Left ventricle myocardium inferior (tissue), 1 donor: ENCODE measurements at regions not wholly inside any gene's neighbourhood (a gene's known extent, or its start where the extent isn't known, plus 50 kb on each side); places are given as distances from the start of the nearest gene placed in this dataset.

Experiments
- DNase-seq: peaks from one replicate; pipeline ENCODE4 v3.0.0-alpha.2; 2020
- H3K27ac ChIP-seq: fragments of 200-600 bp; replicated peaks from 2 replicates; pipeline ENCODE4 v1.8.0; 2021
- H3K27me3 ChIP-seq: fragments of 200-600 bp; 2 replicates; pipeline ENCODE4 v1.8.0; 2021; ENCODE audit warnings: low read depth
- H3K36me3 ChIP-seq: fragments of 200-600 bp; 2 replicates; pipeline ENCODE4 v1.8.0; 2021
- H3K4me1 ChIP-seq: fragments of 200-600 bp; 2 replicates; pipeline ENCODE4 v1.8.0; 2021
- H3K4me3 ChIP-seq: fragments of 200-600 bp; 2 replicates; pipeline ENCODE4 v1.8.0; 2021; ENCODE audit warnings: mild to moderate bottlenecking, moderate library complexity
- H3K9me3 ChIP-seq: fragments of 200-600 bp; replicated peaks from 2 replicates; pipeline ENCODE4 v1.8.0; 2021
- intact Hi-C: fragments of 100-400 bp; cut with micrococcal nuclease; formaldehyde crosslinking; loops from one replicate; pipeline ENCODE4 v1.11.0; 2022
- TF ChIP-seq, protein P1 (sequence below): fragments of 200-600 bp; IDR thresholded peaks from 2 replicates; pipeline ENCODE4 v1.8.0; 2021; ENCODE audit warnings: antibody characterized with exemption, mild to moderate bottlenecking, borderline replicate concordance
- donor health status: DM: no; HTN: yes; CAD: no; lungs with severe emphysema.

GRCh38 chr20:52867305-52867704 lies 104.9 kb upstream of the TSHZ2 start:
- Histone ChIP-seq H3K4me1 (no peaks in the 10 kb centered on the region), H3K27ac (no peak overlapping the region), H3K9me3 (peaks cover 7% of the 10 kb centered on the region), H3K4me3 (no peak overlapping the region), H3K27me3 (no peaks in the 10 kb centered on the region), H3K36me3 (no peaks in the 10 kb centered on the region)
- no peak for DNase-seq
- TF ChIP-seq, protein P1, sequence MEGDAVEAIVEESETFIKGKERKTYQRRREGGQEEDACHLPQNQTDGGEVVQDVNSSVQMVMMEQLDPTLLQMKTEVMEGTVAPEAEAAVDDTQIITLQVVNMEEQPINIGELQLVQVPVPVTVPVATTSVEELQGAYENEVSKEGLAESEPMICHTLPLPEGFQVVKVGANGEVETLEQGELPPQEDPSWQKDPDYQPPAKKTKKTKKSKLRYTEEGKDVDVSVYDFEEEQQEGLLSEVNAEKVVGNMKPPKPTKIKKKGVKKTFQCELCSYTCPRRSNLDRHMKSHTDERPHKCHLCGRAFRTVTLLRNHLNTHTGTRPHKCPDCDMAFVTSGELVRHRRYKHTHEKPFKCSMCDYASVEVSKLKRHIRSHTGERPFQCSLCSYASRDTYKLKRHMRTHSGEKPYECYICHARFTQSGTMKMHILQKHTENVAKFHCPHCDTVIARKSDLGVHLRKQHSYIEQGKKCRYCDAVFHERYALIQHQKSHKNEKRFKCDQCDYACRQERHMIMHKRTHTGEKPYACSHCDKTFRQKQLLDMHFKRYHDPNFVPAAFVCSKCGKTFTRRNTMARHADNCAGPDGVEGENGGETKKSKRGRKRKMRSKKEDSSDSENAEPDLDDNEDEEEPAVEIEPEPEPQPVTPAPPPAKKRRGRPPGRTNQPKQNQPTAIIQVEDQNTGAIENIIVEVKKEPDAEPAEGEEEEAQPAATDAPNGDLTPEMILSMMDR, result no peak
- intact Hi-C loops, result no loop called here

GRCh38 chr20:52864916-52865605 lies 107.1 kb upstream of the TSHZ2 start:
- H3K9me3 ChIP-seq, result peaks cover 3% of the 10 kb centered on the region
- H3K27me3 ChIP-seq, result no peaks in the 10 kb centered on the region
- no peaks in the 10 kb centered on the region for H3K36me3 ChIP-seq
- no peaks in the 10 kb centered on the region for H3K4me1 ChIP-seq
- intact Hi-C loops, result no loop called here
- H3K4me3 ChIP-seq, result no peak overlapping the region
- no peak overlapping the region for H3K27ac ChIP-seq
- DNase-seq, result no peak
- TF ChIP-seq, protein P1, result no peak

DNA sequence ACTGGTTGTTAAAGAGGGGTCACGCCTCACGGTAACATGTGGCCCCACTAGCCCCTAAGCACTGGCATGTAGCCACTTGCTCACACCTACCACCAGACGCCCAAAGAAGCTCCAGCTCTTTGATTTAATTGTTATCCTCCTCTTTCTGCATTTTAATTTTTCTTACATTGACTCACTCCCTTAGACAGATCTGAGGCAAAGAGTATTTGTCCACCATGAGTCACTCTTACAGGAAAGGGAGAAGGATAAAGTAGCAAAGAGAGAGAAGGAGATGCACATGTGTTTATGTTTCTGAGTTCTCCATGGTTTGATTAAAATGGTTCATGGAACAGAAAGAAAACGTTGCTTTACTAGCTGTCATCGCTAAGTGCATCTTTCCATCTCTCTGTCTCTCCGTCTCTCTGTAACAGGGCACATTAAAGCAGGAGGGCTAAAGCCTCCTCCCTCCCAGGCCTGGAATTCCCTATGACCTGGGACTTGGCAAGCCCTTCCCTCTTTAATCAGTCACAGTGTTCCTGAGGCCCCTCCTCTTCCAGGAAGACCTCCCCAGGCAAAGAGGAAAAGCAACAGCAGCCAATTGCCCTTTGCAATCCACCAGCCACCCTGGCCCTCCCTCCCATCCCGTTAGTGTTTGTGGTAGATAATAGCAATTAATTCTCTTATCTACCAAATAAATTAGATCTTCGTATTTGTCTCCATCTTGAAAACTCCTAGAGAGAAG lies 112.8 kb upstream of the TSHZ2 start:
- H3K36me3 ChIP-seq, result no peaks in the 10 kb centered on the region
- intact Hi-C loops, result no loop called here
- no peaks in the 10 kb centered on the region for H3K27me3 ChIP-seq
- peak; percentile 16 for DNase-seq
- H3K9me3 ChIP-seq, result peaks cover 3% of the 10 kb centered on the region
- H3K4me3 ChIP-seq, result no peak overlapping the region
- TF ChIP-seq, protein P1, result no peak
- H3K27ac ChIP-seq, result peak overlapping the region; percentile 12
- H3K4me1 ChIP-seq, result peaks cover 8% of the 10 kb centered on the region

DNA sequence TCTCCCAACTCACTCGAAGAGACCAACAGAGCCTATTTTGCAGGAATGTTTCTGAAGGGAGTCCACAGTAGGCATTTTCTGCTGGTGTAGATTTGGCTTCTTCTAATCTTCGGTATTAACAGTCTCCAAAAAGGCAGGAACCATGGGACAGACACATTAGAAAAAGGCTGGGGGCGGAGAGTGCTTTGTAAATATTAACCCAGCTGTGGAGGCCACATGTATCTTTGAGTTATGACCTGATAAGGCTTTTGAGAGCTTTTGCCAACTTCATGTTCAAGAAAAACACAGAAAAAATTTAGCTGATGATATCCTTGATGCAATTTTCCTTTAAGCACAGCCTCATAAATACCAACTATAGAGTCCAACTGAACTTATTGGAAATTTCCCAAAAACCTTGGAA lies 119.4 kb upstream of the TSHZ2 start:
- no peak for DNase-seq
- Histone ChIP-seq H3K36me3 (no peaks in the 10 kb centered on the region), H3K4me3 (no peak overlapping the region), H3K27me3 (no peaks in the 10 kb centered on the region), H3K4me1 (no peaks in the 10 kb centered on the region), H3K9me3 (no peaks in the 10 kb centered on the region), H3K27ac (no peak overlapping the region)
- intact Hi-C loops, result no loop called here
- TF ChIP-seq, protein P1, result no peak

GRCh38 chr20:52847731-52848359 lies 124.3 kb upstream of the TSHZ2 start:
- no peak for DNase-seq
- no peaks in the 10 kb centered on the region for H3K9me3 ChIP-seq
- no peak overlapping the region for H3K27ac ChIP-seq
- H3K4me1 ChIP-seq, result no peaks in the 10 kb centered on the region
- H3K27me3 ChIP-seq, result peaks cover 7% of the 10 kb centered on the region
- no peak overlapping the region for H3K4me3 ChIP-seq
- no peaks in the 10 kb centered on the region for H3K36me3 ChIP-seq
- intact Hi-C loops, result no loop called here
- TF ChIP-seq, protein P1, result no peak
